ENCODE measurements at regions not wholly inside any gene's neighbourhood (a gene's known extent, or its start where the extent isn't known, plus 50 kb on each side); places are given as distances from the start of the nearest gene placed in this dataset.

GRCh38 chr9:120001536-120001935 is 578.4 kb downstream of the CDK5RAP2 start:
- H3K27ac ChIP-seq (ENCODE audit: low read depth, low read length): no peak overlapping the region
- POLR2A ChIA-PET: no interaction called here
- RAD21 ChIA-PET (ENCODE audit: low non-redundant PET in 1 of 2, low total read pairs in 2 of 2, uncharacterized antibody in 2 of 2, unreplicated experiment in 2 of 2): no interaction called here
- no peaks in the 10 kb centered on the region for H4K20me1 ChIP-seq (ENCODE audit: insufficient read depth)
- no peak overlapping the region for H3K4me2 ChIP-seq (ENCODE audit: low read length)
- H3K36me3 ChIP-seq (ENCODE audit: control insufficient read depth in 1 of 2, insufficient read depth in 2 of 2, low read length in 2 of 2): no peaks in the 10 kb centered on the region
- BruUV-seq (replicated peaks): no TSS peak
- no peak overlapping the region for H3K9ac ChIP-seq (ENCODE audit: low read length)
- no peak overlapping the region for H3K4me3 ChIP-seq (replicated peaks in 1 of 2; ENCODE audit: low read depth in 1 of 2, low read length in 2 of 2)
- DNase-seq (ENCODE audit: low read depth, low spot score) (no peak), ATAC-seq (no peak)
- H3K9me3 ChIP-seq (ENCODE audit: control insufficient read depth in 1 of 2, insufficient read depth in 1 of 2, low read depth in 1 of 2, low read length in 2 of 2): no peaks in the 10 kb centered on the region
- H3K9me2 ChIP-seq (ENCODE audit: insufficient read depth): no peaks in the 10 kb centered on the region
- intact Hi-C loops (cut with micrococcal nuclease): no loop called here
- no peaks in the 10 kb centered on the region for H3K79me2 ChIP-seq (ENCODE audit: insufficient read depth, low read length)
- CTCF ChIA-PET: no interaction called here
- no peak overlapping the region for H2AFZ ChIP-seq (ENCODE audit: low read depth, low read length, poor library complexity, severe bottlenecking)
- peaks cover 36% of the 10 kb centered on the region for H3K27me3 ChIP-seq (ENCODE audit: insufficient read depth, low read length)
- no peak for TF ChIP-seq SIN3A (IDR thresholded peaks at IDR 0.05; ENCODE audit: low read depth)
- no peak for TF ChIP-seq TCF7L2 (IDR thresholded peaks at IDR 0.05; ENCODE audit: borderline replicate concordance, extremely low read depth, insufficient read depth, insufficient read length)
- TF ChIP-seq ZBTB33 (IDR thresholded peaks at IDR 0.05; ENCODE audit: extremely low read depth, insufficient replicate concordance, low read length): no peak
- no peak for TF ChIP-seq SP1 (IDR thresholded peaks at IDR 0.05; ENCODE audit: low read depth)
- no peak for TF ChIP-seq CEBPB (IDR thresholded peaks at IDR 0.05; ENCODE audit: low read depth)
- no peak for TF ChIP-seq CBX3 (IDR thresholded peaks at IDR 0.05; ENCODE audit: low read depth)
- TF ChIP-seq RAD21 (IDR thresholded peaks at IDR 0.05; ENCODE audit: low read depth): no peak
- TF ChIP-seq EGR1 (IDR thresholded peaks at IDR 0.05; ENCODE audit: low read depth): no peak
- TF ChIP-seq POLR2A (IDR thresholded peaks at IDR 0.05; ENCODE audit: borderline replicate concordance, extremely low read depth, insufficient read depth, insufficient read length): no peak
- TF ChIP-seq MAX (IDR thresholded peaks at IDR 0.05): no peak
- TF ChIP-seq ZFX (IDR thresholded peaks at IDR 0.05): no peak
- no peak for TF ChIP-seq POLR2AphosphoS5 (IDR thresholded peaks at IDR 0.05; ENCODE audit: low read depth, low read length)
- no peak for TF ChIP-seq YY1 (IDR thresholded peaks at IDR 0.05; ENCODE audit: extremely low read depth, insufficient replicate concordance, low read depth, low read length)
- TF ChIP-seq CTCF (IDR thresholded peaks at IDR 0.05 in 2 of 3, conservative IDR thresholded peaks at IDR 0.05 in 1 of 3; ENCODE audit: borderline replicate concordance in 1 of 3, insufficient read depth in 1 of 3, low read depth in 2 of 3, low read length in 2 of 3): no peak
- TF ChIP-seq JUND (IDR thresholded peaks at IDR 0.05): no peak
- H3K4me1 ChIP-seq (ENCODE audit: control insufficient read depth in 1 of 2, insufficient read depth in 2 of 2, low read length in 2 of 2): no peaks in the 10 kb centered on the region

All from HCT116 (cell line).